ENCODE measurements at regions not wholly inside any gene's neighbourhood (a gene's known extent, or its start where the extent isn't known, plus 50 kb on each side); places are given as distances from the start of the nearest gene placed in this dataset.

DNA sequence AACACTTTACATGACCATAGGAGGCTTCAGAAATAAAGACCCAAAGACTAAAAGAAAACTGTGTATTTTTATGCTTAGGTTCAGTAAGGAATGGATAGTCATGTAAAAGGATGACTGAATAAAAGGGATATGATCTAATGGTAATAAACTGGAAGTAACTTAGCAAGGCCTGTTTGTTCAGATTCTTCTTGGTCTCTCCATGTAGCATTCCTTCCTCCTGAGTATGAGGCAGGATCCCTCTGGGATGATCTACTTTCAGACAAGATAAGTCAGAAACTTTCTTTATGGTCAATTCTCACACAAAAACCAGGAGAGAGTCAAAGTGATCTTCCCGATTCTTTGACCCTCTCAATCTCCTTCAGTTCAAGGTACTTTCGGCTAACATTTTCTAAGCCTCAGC lies 340.8 kb upstream of the DCBLD2 start:
- Histone ChIP-seq H2BK15ac (ENCODE audit: low read depth, low read length) (no peak overlapping the region), H2AK5ac (ENCODE audit: insufficient read length, low read length) (no peak overlapping the region), H3T11ph (ENCODE audit: low read length) (no peak overlapping the region), H2BK12ac (ENCODE audit: insufficient read length, low read depth, low read length) (no peak overlapping the region), H3K9ac (ENCODE audit: extremely low read depth, insufficient read length, low read length) (no peak overlapping the region), H3K23me2 (ENCODE audit: insufficient read length, low read depth, low read length, poor library complexity, severe bottlenecking) (no peaks in the 10 kb centered on the region), H2AFZ (ENCODE audit: low read length) (no peak overlapping the region), H2BK20ac (ENCODE audit: low read depth, low read length, poor library complexity, severe bottlenecking) (no peak overlapping the region), H3K56ac (ENCODE audit: insufficient read length, low read depth, low read length) (no peak overlapping the region), H3K18ac (ENCODE audit: insufficient read length, low read depth, low read length) (no peak overlapping the region), H3K27me3 (ENCODE audit: insufficient read depth, low read length) (no peaks in the 10 kb centered on the region), H4K5ac (ENCODE audit: insufficient read length, low read depth, low read length) (no peak overlapping the region), H3K23ac (ENCODE audit: insufficient read length, low read depth, low read length) (no peak overlapping the region), H3K4ac (ENCODE audit: low read depth, low read length) (no peak overlapping the region), H3K4me1 (ENCODE audit: insufficient read depth, low read length) (no peaks in the 10 kb centered on the region), H4K8ac (replicated peaks; ENCODE audit: insufficient read length, low read depth, low read length) (no peak overlapping the region), H3K14ac (ENCODE audit: insufficient read depth, low read length) (no peak overlapping the region), H2BK120ac (ENCODE audit: low read depth, low read length, poor library complexity, severe bottlenecking) (no peak overlapping the region), H4K91ac (ENCODE audit: insufficient read length, low read depth, low read length) (no peak overlapping the region), H3K9me3 (ENCODE audit: control insufficient read depth, low read depth, low read length) (no peaks in the 10 kb centered on the region), H2BK5ac (ENCODE audit: insufficient read length, low read length) (no peak overlapping the region), H4K20me1 (ENCODE audit: control insufficient read depth, insufficient read depth, insufficient read length) (no peaks in the 10 kb centered on the region), H3K4me2 (ENCODE audit: insufficient read depth, insufficient read length, low read length) (no peak overlapping the region), H3K27ac (ENCODE audit: insufficient read length, low read depth, low read length) (no peak overlapping the region), H3K79me1 (ENCODE audit: insufficient read depth, low read depth, low read length, poor library complexity, severe bottlenecking) (no peaks in the 10 kb centered on the region), H3K79me2 (ENCODE audit: insufficient read depth, low read length) (no peaks in the 10 kb centered on the region)
- H3K9me3 Mint-ChIP-seq, result peaks cover 10 to 11% of the 10 kb centered on the region in 2 experiments; a peak in 4 of 5 replicates
- H3K4me1 Mint-ChIP-seq, result no peaks in the 10 kb centered on the region
- H3K27me3 Mint-ChIP-seq (ENCODE audit: low read depth), result no peaks in the 10 kb centered on the region
- TF ChIP-seq, protein P1, sequence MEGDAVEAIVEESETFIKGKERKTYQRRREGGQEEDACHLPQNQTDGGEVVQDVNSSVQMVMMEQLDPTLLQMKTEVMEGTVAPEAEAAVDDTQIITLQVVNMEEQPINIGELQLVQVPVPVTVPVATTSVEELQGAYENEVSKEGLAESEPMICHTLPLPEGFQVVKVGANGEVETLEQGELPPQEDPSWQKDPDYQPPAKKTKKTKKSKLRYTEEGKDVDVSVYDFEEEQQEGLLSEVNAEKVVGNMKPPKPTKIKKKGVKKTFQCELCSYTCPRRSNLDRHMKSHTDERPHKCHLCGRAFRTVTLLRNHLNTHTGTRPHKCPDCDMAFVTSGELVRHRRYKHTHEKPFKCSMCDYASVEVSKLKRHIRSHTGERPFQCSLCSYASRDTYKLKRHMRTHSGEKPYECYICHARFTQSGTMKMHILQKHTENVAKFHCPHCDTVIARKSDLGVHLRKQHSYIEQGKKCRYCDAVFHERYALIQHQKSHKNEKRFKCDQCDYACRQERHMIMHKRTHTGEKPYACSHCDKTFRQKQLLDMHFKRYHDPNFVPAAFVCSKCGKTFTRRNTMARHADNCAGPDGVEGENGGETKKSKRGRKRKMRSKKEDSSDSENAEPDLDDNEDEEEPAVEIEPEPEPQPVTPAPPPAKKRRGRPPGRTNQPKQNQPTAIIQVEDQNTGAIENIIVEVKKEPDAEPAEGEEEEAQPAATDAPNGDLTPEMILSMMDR (conservative IDR thresholded peaks at IDR 0.05), result no peak
- no peak for DNase-seq
- peaks cover 0 to 3% (median 0%) of the 10 kb centered on the region in 3 experiments; a peak in 4 of 7 replicates for H3K36me3 Mint-ChIP-seq (ENCODE audit: insufficient read depth in 1 of 3, low read depth in 3 of 3)
- WGBS (ENCODE audit: extremely low coverage, insufficient read length, low lambda C conversion rate), result no CpG with 5 or more reads among the region's 2 CpGs
- no peak overlapping the region for H3K27ac Mint-ChIP-seq
- no peak overlapping the region for H3K4me3 Mint-ChIP-seq
